Activated CD4-positive, alpha-beta memory T cell treated with anti-CD3 and anti-CD28 coated beads for 36 hours (primary cell): ENCODE measurements at regions not wholly inside any gene's neighbourhood (a gene's known extent, or its start where the extent isn't known, plus 50 kb on each side); places are given as distances from the start of the nearest gene placed in this dataset.
"Not testable (repeated sequence)": the region's sequence is repeated elsewhere in the genome, so short reads cannot be mapped to it uniquely, and the experiment has no call there.

ENCODE experiments used
- CTCF ChIA-PET: fragments of 350-600 bp; sonication (Branson Sonifier 250); formaldehyde crosslinking; loops from one replicate; lab custom pipeline; 2021; ENCODE audit warnings: antibody characterized with exemption, inconsistent platforms; lab: Charles Lee
- POLR2A ChIA-PET: fragments of 350-600 bp; sonication (Branson Sonifier 250); formaldehyde crosslinking; loops from one replicate; lab custom pipeline; 2021; ENCODE audit warnings: antibody characterized with exemption; lab: Charles Lee
- DNase-seq: peaks from one replicate; pipeline ENCODE4 v3.0.0-alpha.2; 2020
- H3K27ac Mint-ChIP-seq: one replicate; pipeline ENCODE4 v1.8.0; 2021; ENCODE audit warnings: mixed read lengths
- H3K27me3 Mint-ChIP-seq: one replicate; pipeline ENCODE4 v1.8.0; 2021; ENCODE audit warnings: mixed read lengths
- H3K36me3 Mint-ChIP-seq: one replicate; pipeline ENCODE4 v1.8.0; 2021; ENCODE audit warnings: mixed read lengths
- H3K4me1 Mint-ChIP-seq: one replicate; pipeline ENCODE4 v1.8.0; 2021; ENCODE audit warnings: low read depth, mixed read lengths
- H3K4me3 Mint-ChIP-seq: one replicate; pipeline ENCODE4 v1.8.0; 2021; ENCODE audit warnings: mild to moderate bottlenecking, mixed read lengths
- H3K9me3 Mint-ChIP-seq: one replicate; pipeline ENCODE4 v1.8.0; 2021; ENCODE audit warnings: mixed read lengths
- intact Hi-C: fragments of 100-400 bp; cut with micrococcal nuclease; formaldehyde crosslinking; loops from one replicate; pipeline ENCODE4 v1.15.1; 2023

GRCh38 chr7:111650456-111650999 is 88.2 kb upstream of the IMMP2L start:
- intact Hi-C loops = no loop called here
- H3K36me3 Mint-ChIP-seq = no peaks in the 10 kb centered on the region
- ChIA-PET CTCF (no interaction called here), POLR2A (no interaction called here)
- no peak for DNase-seq
- peaks cover 2% of the 10 kb centered on the region for H3K9me3 Mint-ChIP-seq
- no peak overlapping the region for H3K4me3 Mint-ChIP-seq
- no peak overlapping the region for H3K27ac Mint-ChIP-seq
- H3K4me1 Mint-ChIP-seq = no peaks in the 10 kb centered on the region
- H3K27me3 Mint-ChIP-seq = peaks cover 5% of the 10 kb centered on the region

- H3K9me3 Mint-ChIP-seq = no peaks in the 10 kb centered on the region
- peaks cover 2% of the 10 kb centered on the region for H3K27me3 Mint-ChIP-seq
- no peaks in the 10 kb centered on the region for H3K4me1 Mint-ChIP-seq
- CTCF ChIA-PET = no interaction called here
- no peaks in the 10 kb centered on the region for H3K36me3 Mint-ChIP-seq
- no peak for DNase-seq
- H3K4me3 Mint-ChIP-seq = no peak overlapping the region
- POLR2A ChIA-PET = no interaction called here
- intact Hi-C loops = no loop called here
- no peak overlapping the region for H3K27ac Mint-ChIP-seq
These were observed 85.6 kb upstream of the IMMP2L start for GRCh38 chr7:111647881-111648280.

GRCh38 chr7:111644595-111644994 is 82.3 kb upstream of the IMMP2L start:
- CTCF ChIA-PET, H3K27ac Mint-ChIP-seq, DNase-seq, POLR2A ChIA-PET, H3K9me3 Mint-ChIP-seq, H3K4me1 Mint-ChIP-seq, H3K4me3 Mint-ChIP-seq, H3K27me3 Mint-ChIP-seq, intact Hi-C loops, H3K36me3 Mint-ChIP-seq: not testable (repeated sequence)

GRCh38 chr7:111642373-111642772 is 80.1 kb upstream of the IMMP2L start:
- H3K4me1 Mint-ChIP-seq = no peaks in the 10 kb centered on the region
- no peak for DNase-seq
- intact Hi-C loops = no loop called here
- H3K27ac Mint-ChIP-seq = no peak overlapping the region
- no peaks in the 10 kb centered on the region for H3K36me3 Mint-ChIP-seq
- ChIA-PET POLR2A (no interaction called here), CTCF (no interaction called here)
- no peak overlapping the region for H3K4me3 Mint-ChIP-seq
- H3K9me3 Mint-ChIP-seq = no peaks in the 10 kb centered on the region
- peaks cover 4% of the 10 kb centered on the region for H3K27me3 Mint-ChIP-seq

GRCh38 chr7:111640416-111640815 is 78.1 kb upstream of the IMMP2L start:
- Mint-ChIP-seq H3K4me3 (no peak overlapping the region), H3K9me3 (no peaks in the 10 kb centered on the region), H3K4me1 (no peaks in the 10 kb centered on the region), H3K27me3 (peaks cover 1% of the 10 kb centered on the region), H3K27ac (no peak overlapping the region), H3K36me3 (no peaks in the 10 kb centered on the region)
- ChIA-PET POLR2A (no interaction called here), CTCF (interaction anchor here (0.6 kb wide), 1 partner anchor 554 kb away, joined by 3 read pairs; no protein-coding TSS in a partner anchor)
- intact Hi-C loops = no loop called here
- DNase-seq = no peak

- intact Hi-C loops = no loop called here
- POLR2A ChIA-PET = no interaction called here
- Mint-ChIP-seq H3K9me3 (no peaks in the 10 kb centered on the region), H3K27me3 (peaks cover 1% of the 10 kb centered on the region), H3K4me3 (no peak overlapping the region), H3K4me1 (no peaks in the 10 kb centered on the region), H3K36me3 (no peaks in the 10 kb centered on the region), H3K27ac (no peak overlapping the region)
- no peak for DNase-seq
- CTCF ChIA-PET = no interaction called here
These were observed 77.6 kb upstream of the IMMP2L start for GRCh38 chr7:111639934-111640333.

- Mint-ChIP-seq H3K4me1 (no peaks in the 10 kb centered on the region), H3K36me3 (no peaks in the 10 kb centered on the region), H3K27me3 (peaks cover 3% of the 10 kb centered on the region), H3K27ac (no peak overlapping the region), H3K9me3 (no peaks in the 10 kb centered on the region), H3K4me3 (no peak overlapping the region)
- intact Hi-C loops = no loop called here
- ChIA-PET CTCF (no interaction called here), POLR2A (no interaction called here)
- DNase-seq = no peak
These were observed 75.8 kb upstream of the IMMP2L start for GRCh38 chr7:111638078-111638477.

GRCh38 chr7:111633878-111634277 is 71.6 kb upstream of the IMMP2L start:
- Mint-ChIP-seq H3K36me3 (no peaks in the 10 kb centered on the region), H3K27me3 (peaks cover 6% of the 10 kb centered on the region), H3K4me3 (no peak overlapping the region), H3K27ac (no peak overlapping the region), H3K4me1 (no peaks in the 10 kb centered on the region), H3K9me3 (peaks cover 20% of the 10 kb centered on the region)
- ChIA-PET CTCF (no interaction called here), POLR2A (no interaction called here)
- no peak for DNase-seq
- intact Hi-C loops = no loop called here

GRCh38 chr7:111630862-111631261 is 68.6 kb upstream of the IMMP2L start:
- DNase-seq = no peak
- Mint-ChIP-seq H3K36me3 (no peaks in the 10 kb centered on the region), H3K9me3 (peaks cover 20% of the 10 kb centered on the region), H3K27me3 (peaks cover 8% of the 10 kb centered on the region), H3K4me3 (no peak overlapping the region), H3K4me1 (no peaks in the 10 kb centered on the region), H3K27ac (no peak overlapping the region)
- intact Hi-C loops = no loop called here
- ChIA-PET CTCF (no interaction called here), POLR2A (no interaction called here)

GRCh38 chr7:111622084-111622483 is 59.8 kb upstream of the IMMP2L start:
- H3K9me3 Mint-ChIP-seq = no peaks in the 10 kb centered on the region
- no peak for DNase-seq
- no peak overlapping the region for H3K27ac Mint-ChIP-seq
- ChIA-PET POLR2A (no interaction called here), CTCF (no interaction called here)
- H3K36me3 Mint-ChIP-seq = no peaks in the 10 kb centered on the region
- H3K4me3 Mint-ChIP-seq = no peak overlapping the region
- intact Hi-C loops = no loop called here
- H3K27me3 Mint-ChIP-seq = peaks cover 5% of the 10 kb centered on the region
- H3K4me1 Mint-ChIP-seq = no peaks in the 10 kb centered on the region
